DND-41 (cell line): ENCODE measurements at regions not wholly inside any gene's neighbourhood (a gene's known extent, or its start where the extent isn't known, plus 50 kb on each side); places are given as distances from the start of the nearest gene placed in this dataset.

Experiments used
- CTCF ChIP-seq: IDR thresholded peaks from 2 replicates; pipeline ENCODE4 v1.5.1; 2012; ENCODE audit warnings: borderline replicate concordance, low read length, moderate library complexity, mild to moderate bottlenecking; ENCODE audit not compliant: poor library complexity, severe bottlenecking; ENCODE audit errors: extremely low read depth
- EZH2 ChIP-seq: IDR thresholded peaks from 3 replicates; pipeline ENCODE4 v1.6.1; 2012; ENCODE audit warnings: borderline replicate concordance, low read depth, mild to moderate bottlenecking, moderate library complexity, low read length, inconsistent platforms; ENCODE audit not compliant: severe bottlenecking

- TF ChIP-seq CTCF = no peak
- no peak for TF ChIP-seq EZH2
These were observed 570.9 kb downstream of the PIK3C3 start for GRCh38 chr18:42525905-42526304.
